Endodermal cell (in vitro differentiated cells): ENCODE measurements at regions not wholly inside any gene's neighbourhood (a gene's known extent, or its start where the extent isn't known, plus 50 kb on each side); places are given as distances from the start of the nearest gene placed in this dataset.

ENCODE experiments used
- DNase-seq: peaks from one replicate; pipeline ENCODE4 v3.0.0-alpha.2; 2017
- H3K27ac ChIP-seq: 2 replicates; pipeline ENCODE4 v1.5.1; 2013; ENCODE audit warnings: mild to moderate bottlenecking, low read depth, low read length, moderate library complexity
- H3K27me3 ChIP-seq: 2 replicates; pipeline ENCODE4 v1.6.1; 2013; ENCODE audit warnings: mild to moderate bottlenecking, low read length, moderate library complexity; ENCODE audit not compliant: insufficient read depth, control insufficient read depth, poor library complexity, severe bottlenecking
- H3K36me3 ChIP-seq: 2 replicates; pipeline ENCODE4 v1.7.0; 2013; ENCODE audit warnings: mild to moderate bottlenecking, low read length, moderate library complexity; ENCODE audit not compliant: control insufficient read depth, insufficient read depth
- H3K4me1 ChIP-seq: one replicate; pipeline ENCODE4 v1.7.0; 2013; ENCODE audit warnings: low read length; ENCODE audit not compliant: control insufficient read depth, insufficient read depth
- H3K4me3 ChIP-seq: 2 replicates; pipeline ENCODE4 v1.5.1; 2013; ENCODE audit warnings: mild to moderate bottlenecking, low read length, moderate library complexity
- H3K9ac ChIP-seq: 2 replicates; pipeline ENCODE4 v1.6.1; 2013; ENCODE audit warnings: mild to moderate bottlenecking, low read length, moderate library complexity; ENCODE audit not compliant: poor library complexity, severe bottlenecking; ENCODE audit errors: extremely low read depth
- H3K9me3 ChIP-seq: 2 replicates; pipeline ENCODE4 v1.6.1; 2013; ENCODE audit warnings: mild to moderate bottlenecking, low read length, moderate library complexity; ENCODE audit not compliant: control insufficient read depth
- H3K27ac Mint-ChIP-seq: 2 replicates; pipeline ENCODE4 v1.8.0; 2020; ENCODE audit warnings: mixed read lengths
- H3K27me3 Mint-ChIP-seq: 2 replicates; pipeline ENCODE4 v1.8.0; 2021; ENCODE audit warnings: mild to moderate bottlenecking, mixed read lengths; ENCODE audit not compliant: insufficient read depth
- H3K36me3 Mint-ChIP-seq: 2 replicates; pipeline ENCODE4 v1.8.0; 2020; ENCODE audit warnings: low read depth, mixed read lengths
- H3K4me1 Mint-ChIP-seq: 2 replicates; pipeline ENCODE4 v1.8.0; 2020; ENCODE audit warnings: mixed read lengths
- H3K4me3 Mint-ChIP-seq: 2 replicates; pipeline ENCODE4 v1.8.0; 2020; ENCODE audit warnings: mild to moderate bottlenecking, moderate library complexity, mixed read lengths
- H3K9me3 Mint-ChIP-seq: 2 replicates; pipeline ENCODE4 v1.8.0; 2020; ENCODE audit warnings: mild to moderate bottlenecking, mixed read lengths
- WGBS, 2 experiments: methylation state at CpG; one replicate each; pipeline versions ENCODE4 v1.1.5 to v1.1.7; 2013; ENCODE audit warnings: missing lambda C conversion rate in 2 of 2, mixed read lengths in 1 of 2; ENCODE audit not compliant: insufficient coverage in 1 of 2, insufficient read length in 1 of 2; 5-methylcytosine and 5-hydroxymethylcytosine counted together
- TF ChIP-seq, protein P1 (sequence below): fragments of 200-600 bp; sonication (generic); conservative IDR thresholded peaks from 2 replicates; pipeline ENCODE4 v1.5.0; 2021; ENCODE audit warnings: antibody characterized with exemption, mild to moderate bottlenecking

DNA sequence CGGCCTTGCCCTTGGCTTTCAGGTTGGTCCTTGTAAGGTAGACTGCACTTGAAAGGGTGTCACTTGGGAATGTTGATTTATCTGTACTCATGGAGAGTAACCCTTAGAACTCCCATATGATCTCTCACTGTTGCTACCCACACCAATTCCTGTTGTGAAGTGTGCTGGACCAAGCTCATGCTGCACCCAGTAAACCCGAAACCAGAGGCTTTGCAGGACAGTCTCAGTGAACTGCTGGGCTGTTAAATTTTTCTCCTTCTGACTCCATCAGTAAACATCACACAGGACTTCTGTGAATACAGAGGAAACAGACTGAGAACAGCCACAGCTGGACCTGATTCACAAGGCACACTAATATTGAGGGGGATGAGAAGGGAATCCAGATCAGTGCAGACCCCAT is 783.0 kb downstream of the TMEM121 start:
- Mint-ChIP-seq H3K9me3 (peaks cover 88% of the 10 kb centered on the region), H3K4me3 (no peak overlapping the region), H3K36me3 (peaks cover 6% of the 10 kb centered on the region), H3K4me1 (no peaks in the 10 kb centered on the region), H3K27me3 (no peaks in the 10 kb centered on the region), H3K27ac (no peak overlapping the region)
- Histone ChIP-seq H3K27ac (no peak overlapping the region), H3K9ac (no peak overlapping the region), H3K36me3 (no peaks in the 10 kb centered on the region), H3K9me3 (peaks cover 93% of the 10 kb centered on the region), H3K4me3 (peak overlapping the region; percentile 43), H3K27me3 (no peaks in the 10 kb centered on the region), H3K4me1 (no peaks in the 10 kb centered on the region)
- no peak for DNase-seq
- 91% methylated on average over 2 of the region's 2 CpGs; no CpG with 5 or more reads in 1 of the 2 experiments for WGBS, 2 experiments
- TF ChIP-seq, protein P1, sequence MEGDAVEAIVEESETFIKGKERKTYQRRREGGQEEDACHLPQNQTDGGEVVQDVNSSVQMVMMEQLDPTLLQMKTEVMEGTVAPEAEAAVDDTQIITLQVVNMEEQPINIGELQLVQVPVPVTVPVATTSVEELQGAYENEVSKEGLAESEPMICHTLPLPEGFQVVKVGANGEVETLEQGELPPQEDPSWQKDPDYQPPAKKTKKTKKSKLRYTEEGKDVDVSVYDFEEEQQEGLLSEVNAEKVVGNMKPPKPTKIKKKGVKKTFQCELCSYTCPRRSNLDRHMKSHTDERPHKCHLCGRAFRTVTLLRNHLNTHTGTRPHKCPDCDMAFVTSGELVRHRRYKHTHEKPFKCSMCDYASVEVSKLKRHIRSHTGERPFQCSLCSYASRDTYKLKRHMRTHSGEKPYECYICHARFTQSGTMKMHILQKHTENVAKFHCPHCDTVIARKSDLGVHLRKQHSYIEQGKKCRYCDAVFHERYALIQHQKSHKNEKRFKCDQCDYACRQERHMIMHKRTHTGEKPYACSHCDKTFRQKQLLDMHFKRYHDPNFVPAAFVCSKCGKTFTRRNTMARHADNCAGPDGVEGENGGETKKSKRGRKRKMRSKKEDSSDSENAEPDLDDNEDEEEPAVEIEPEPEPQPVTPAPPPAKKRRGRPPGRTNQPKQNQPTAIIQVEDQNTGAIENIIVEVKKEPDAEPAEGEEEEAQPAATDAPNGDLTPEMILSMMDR = no peak

DNA sequence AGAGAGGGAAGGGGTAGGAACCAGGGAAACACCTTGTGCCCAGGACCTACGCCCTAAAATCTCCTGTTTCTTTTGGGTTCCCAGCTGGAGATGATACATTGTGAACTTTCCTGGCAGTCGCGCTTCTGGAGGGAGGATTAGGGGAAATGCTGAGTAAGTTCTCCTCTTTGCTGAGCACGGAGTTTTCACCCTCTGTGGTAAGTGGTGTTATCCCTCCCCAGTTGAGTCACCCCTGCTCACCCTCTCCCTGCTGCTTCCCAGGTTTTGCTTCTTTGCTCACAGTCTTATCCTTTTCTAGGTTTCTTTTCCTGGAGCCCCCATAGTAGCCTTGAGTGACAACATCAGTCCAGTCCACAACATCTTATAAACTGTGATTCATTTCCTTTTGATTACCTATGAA is 789.1 kb downstream of the TMEM121 start:
- DNase-seq = no peak
- H3K4me1 ChIP-seq = no peaks in the 10 kb centered on the region
- Mint-ChIP-seq H3K36me3 (peaks cover 1% of the 10 kb centered on the region), H3K27me3 (no peaks in the 10 kb centered on the region), H3K27ac (no peak overlapping the region), H3K4me1 (no peaks in the 10 kb centered on the region), H3K4me3 (no peak overlapping the region), H3K9me3 (peaks cover 93% of the 10 kb centered on the region)
- no peaks in the 10 kb centered on the region for H3K27me3 ChIP-seq
- 68 to 75% methylated on average over 4 of the region's 4 CpGs for WGBS, 2 experiments
- H3K9me3 ChIP-seq = peaks cover 86% of the 10 kb centered on the region
- H3K9ac ChIP-seq = no peak overlapping the region
- H3K36me3 ChIP-seq = no peaks in the 10 kb centered on the region
- TF ChIP-seq, protein P1 = no peak
- no peak overlapping the region for H3K4me3 ChIP-seq
- H3K27ac ChIP-seq = no peak overlapping the region

DNA sequence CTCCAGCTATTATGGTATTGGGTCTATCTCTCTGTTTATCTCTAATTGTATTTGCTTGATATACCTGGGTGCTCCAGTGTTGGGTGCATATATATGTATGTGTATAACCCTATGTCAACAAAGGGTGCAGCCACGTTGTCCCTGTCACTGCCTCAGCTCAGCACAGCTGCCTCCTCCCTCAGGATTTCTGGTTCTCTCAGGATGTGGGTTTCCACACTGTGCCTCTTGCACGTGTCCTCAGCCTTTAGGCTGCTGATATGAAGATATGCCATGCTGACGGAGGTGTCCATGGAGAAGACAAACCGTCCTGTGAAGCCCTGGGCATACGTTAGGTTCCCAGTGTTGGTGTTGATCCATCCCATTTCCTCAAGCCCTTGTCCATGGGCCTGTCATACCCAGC is 791.2 kb downstream of the TMEM121 start:
- Histone ChIP-seq H3K9me3 (peaks cover 89% of the 10 kb centered on the region), H3K36me3 (no peaks in the 10 kb centered on the region), H3K4me3 (no peak overlapping the region), H3K9ac (no peak overlapping the region), H3K4me1 (no peaks in the 10 kb centered on the region), H3K27ac (no peak overlapping the region), H3K27me3 (no peaks in the 10 kb centered on the region)
- Mint-ChIP-seq H3K27me3 (no peaks in the 10 kb centered on the region), H3K27ac (no peak overlapping the region), H3K4me3 (no peak overlapping the region), H3K9me3 (peaks cover 98% of the 10 kb centered on the region), H3K4me1 (no peaks in the 10 kb centered on the region), H3K36me3 (peaks cover 1% of the 10 kb centered on the region)
- TF ChIP-seq, protein P1 = no peak
- WGBS, 2 experiments = 44 to 53% methylated on average over 2 to 5 of the region's 5 CpGs
- DNase-seq = no peak
